Neural cell (in vitro differentiated cells): ENCODE measurements at regions not wholly inside any gene's neighbourhood (a gene's known extent, or its start where the extent isn't known, plus 50 kb on each side); places are given as distances from the start of the nearest gene placed in this dataset.

Experiments used
- EP300 ChIP-seq: fragments of 450-650 bp; conservative IDR thresholded peaks from 2 replicates; pipeline ENCODE4 v1.6.1; 2014; ENCODE audit warnings: antibody characterized with exemption, mild to moderate bottlenecking, moderate library complexity; ENCODE audit not compliant: poor library complexity, severe bottlenecking
- EZH2 ChIP-seq: fragments of 200-600, 300-800 bp; shearing (Covaris generic), sonication (generic); IDR thresholded peaks from 2 replicates; pipeline ENCODE4 v1.6.1; 2014; ENCODE audit warnings: antibody characterized with exemption, low read length, borderline replicate concordance, mild to moderate bottlenecking; ENCODE audit not compliant: insufficient read depth, poor library complexity, severe bottlenecking
- POLR2AphosphoS5 ChIP-seq: IDR thresholded peaks from 2 replicates; pipeline ENCODE4 v1.6.1; 2012
- RAD21 ChIP-seq: fragments of 450-650 bp; conservative IDR thresholded peaks from 2 replicates; pipeline ENCODE4 v1.6.1; 2014; ENCODE audit warnings: antibody characterized with exemption, mild to moderate bottlenecking, moderate library complexity
- SMC3 ChIP-seq: fragments of 450-650 bp; conservative IDR thresholded peaks from 2 replicates; pipeline ENCODE4 v1.6.1; 2014; ENCODE audit warnings: antibody characterized with exemption, mild to moderate bottlenecking, moderate library complexity; ENCODE audit not compliant: poor library complexity
- TAF1 ChIP-seq: IDR thresholded peaks from 2 replicates; pipeline ENCODE4 v1.6.1; 2012; ENCODE audit warnings: low read depth
- TF ChIP-seq, protein P1 (sequence below): fragments of 450-650 bp; IDR thresholded peaks from 2 replicates; pipeline ENCODE4 v1.5.1; 2014; ENCODE audit warnings: antibody characterized with exemption, mild to moderate bottlenecking, moderate library complexity; ENCODE audit not compliant: poor library complexity, severe bottlenecking

DNA sequence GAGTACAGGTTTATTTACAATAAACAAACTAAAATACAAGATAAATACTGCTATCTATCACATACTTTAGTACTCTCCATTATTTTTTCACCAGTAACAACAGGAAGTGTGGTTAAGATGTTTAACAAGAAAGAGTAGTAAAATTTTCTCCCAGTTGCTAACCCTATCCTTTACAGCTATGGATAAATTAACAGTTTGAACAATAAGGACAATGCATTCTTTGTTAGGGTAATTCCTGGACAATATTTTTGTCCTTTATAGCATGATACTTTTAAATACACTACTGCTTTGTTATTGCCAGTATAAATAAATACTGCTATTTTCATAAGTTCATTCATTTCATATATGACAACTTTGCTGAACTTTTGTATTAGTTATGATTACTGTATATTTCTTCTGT lies 630.2 kb upstream of the ATXN8OS start:
- no peak for TF ChIP-seq TAF1
- TF ChIP-seq EP300 = no peak
- TF ChIP-seq, protein P1, sequence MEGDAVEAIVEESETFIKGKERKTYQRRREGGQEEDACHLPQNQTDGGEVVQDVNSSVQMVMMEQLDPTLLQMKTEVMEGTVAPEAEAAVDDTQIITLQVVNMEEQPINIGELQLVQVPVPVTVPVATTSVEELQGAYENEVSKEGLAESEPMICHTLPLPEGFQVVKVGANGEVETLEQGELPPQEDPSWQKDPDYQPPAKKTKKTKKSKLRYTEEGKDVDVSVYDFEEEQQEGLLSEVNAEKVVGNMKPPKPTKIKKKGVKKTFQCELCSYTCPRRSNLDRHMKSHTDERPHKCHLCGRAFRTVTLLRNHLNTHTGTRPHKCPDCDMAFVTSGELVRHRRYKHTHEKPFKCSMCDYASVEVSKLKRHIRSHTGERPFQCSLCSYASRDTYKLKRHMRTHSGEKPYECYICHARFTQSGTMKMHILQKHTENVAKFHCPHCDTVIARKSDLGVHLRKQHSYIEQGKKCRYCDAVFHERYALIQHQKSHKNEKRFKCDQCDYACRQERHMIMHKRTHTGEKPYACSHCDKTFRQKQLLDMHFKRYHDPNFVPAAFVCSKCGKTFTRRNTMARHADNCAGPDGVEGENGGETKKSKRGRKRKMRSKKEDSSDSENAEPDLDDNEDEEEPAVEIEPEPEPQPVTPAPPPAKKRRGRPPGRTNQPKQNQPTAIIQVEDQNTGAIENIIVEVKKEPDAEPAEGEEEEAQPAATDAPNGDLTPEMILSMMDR = no peak
- no peak for TF ChIP-seq EZH2
- no peak for TF ChIP-seq RAD21
- TF ChIP-seq SMC3 = no peak
- no peak for TF ChIP-seq POLR2AphosphoS5
